Progenitor cell of endocrine pancreas (in vitro differentiated cells): ENCODE measurements at regions not wholly inside any gene's neighbourhood (a gene's known extent, or its start where the extent isn't known, plus 50 kb on each side); places are given as distances from the start of the nearest gene placed in this dataset.

Source experiments
- DNase-seq: peaks from one replicate; pipeline ENCODE4 v3.0.0; 2021; ENCODE audit warnings: low spot score; ENCODE audit not compliant: unreplicated experiment
- H3K27ac Mint-ChIP-seq: 2 replicates; pipeline ENCODE4 v1.8.0; 2021; ENCODE audit warnings: mild to moderate bottlenecking, moderate library complexity, mixed read lengths
- H3K27me3 Mint-ChIP-seq: 2 replicates; pipeline ENCODE4 v1.8.0; 2021; ENCODE audit warnings: mixed read lengths
- H3K36me3 Mint-ChIP-seq: 2 replicates; pipeline ENCODE4 v1.8.0; 2022; ENCODE audit warnings: mixed read lengths; ENCODE audit not compliant: insufficient read depth
- H3K4me1 Mint-ChIP-seq: 2 replicates; pipeline ENCODE4 v1.8.0; 2021; ENCODE audit warnings: low read depth, mixed read lengths
- H3K4me3 Mint-ChIP-seq: 2 replicates; pipeline ENCODE4 v1.8.0; 2021; ENCODE audit warnings: low read depth, mild to moderate bottlenecking, moderate library complexity, mixed read lengths
- H3K9me3 Mint-ChIP-seq: 2 replicates; pipeline ENCODE4 v1.8.0; 2021; ENCODE audit warnings: low read depth, mixed read lengths
- CTCF ChIP-seq: fragments of 200-600 bp; sonication (generic); IDR thresholded peaks from one replicate; pipeline ENCODE4 v1.5.0; 2021; ENCODE audit warnings: antibody characterized with exemption, mild to moderate bottlenecking; ENCODE audit not compliant: unreplicated experiment

- TF ChIP-seq CTCF = no peak
- no peak for DNase-seq
- H3K36me3 Mint-ChIP-seq = peaks cover 3% of the 10 kb centered on the region
- peaks cover 18% of the 10 kb centered on the region for H3K9me3 Mint-ChIP-seq
- H3K4me3 Mint-ChIP-seq = no peak overlapping the region
- H3K27me3 Mint-ChIP-seq = peaks cover 3% of the 10 kb centered on the region
- no peaks in the 10 kb centered on the region for H3K4me1 Mint-ChIP-seq
- no peak overlapping the region for H3K27ac Mint-ChIP-seq
Measured at GRCh38 chr2:19185086-19185485, 173.3 kb downstream of the OSR1 start.

GRCh38 chr2:19178175-19178574 is 180.2 kb downstream of the OSR1 start:
- Mint-ChIP-seq H3K36me3 (peaks cover 3% of the 10 kb centered on the region), H3K9me3 (peaks cover 22% of the 10 kb centered on the region), H3K4me3 (no peak overlapping the region), H3K27ac (no peak overlapping the region), H3K27me3 (no peaks in the 10 kb centered on the region), H3K4me1 (no peaks in the 10 kb centered on the region)
- no peak for DNase-seq
- no peak for TF ChIP-seq CTCF

GRCh38 chr2:19176977-19177376 is 181.4 kb downstream of the OSR1 start:
- no peak for DNase-seq
- Mint-ChIP-seq H3K36me3 (peaks cover 3% of the 10 kb centered on the region), H3K9me3 (peaks cover 16% of the 10 kb centered on the region), H3K27ac (no peak overlapping the region), H3K27me3 (no peaks in the 10 kb centered on the region), H3K4me1 (no peaks in the 10 kb centered on the region), H3K4me3 (no peak overlapping the region)
- TF ChIP-seq CTCF = no peak

GRCh38 chr2:19176172-19176852 is 182.1 kb downstream of the OSR1 start:
- DNase-seq = no peak
- no peak overlapping the region for H3K27ac Mint-ChIP-seq
- H3K4me3 Mint-ChIP-seq = no peak overlapping the region
- H3K36me3 Mint-ChIP-seq = peaks cover 3% of the 10 kb centered on the region
- no peak for TF ChIP-seq CTCF
- H3K9me3 Mint-ChIP-seq = peaks cover 18% of the 10 kb centered on the region
- H3K27me3 Mint-ChIP-seq = no peaks in the 10 kb centered on the region
- H3K4me1 Mint-ChIP-seq = no peaks in the 10 kb centered on the region

- H3K27ac Mint-ChIP-seq = no peak overlapping the region
- TF ChIP-seq CTCF = no peak
- no peak for DNase-seq
- peaks cover 9% of the 10 kb centered on the region for H3K9me3 Mint-ChIP-seq
- no peaks in the 10 kb centered on the region for H3K27me3 Mint-ChIP-seq
- no peaks in the 10 kb centered on the region for H3K4me1 Mint-ChIP-seq
- H3K4me3 Mint-ChIP-seq = no peak overlapping the region
- H3K36me3 Mint-ChIP-seq = no peaks in the 10 kb centered on the region
Measured at GRCh38 chr2:19174176-19174575, 184.2 kb downstream of the OSR1 start.
